Kidney epithelial cell (primary cell): ENCODE measurements at regions not wholly inside any gene's neighbourhood (a gene's known extent, or its start where the extent isn't known, plus 50 kb on each side); places are given as distances from the start of the nearest gene placed in this dataset.
"Not testable (repeated sequence)": the region's sequence is repeated elsewhere in the genome, so short reads cannot be mapped to it uniquely, and the experiment has no call there.

Source experiments
- DNase-seq: peaks from one replicate; pipeline ENCODE4 v3.0.0-alpha.2; 2010; ENCODE audit warnings: low read depth
- H3K27me3 ChIP-seq: 2 replicates; pipeline ENCODE4 v1.6.0; 2011; ENCODE audit warnings: low read length; ENCODE audit not compliant: control insufficient read depth, insufficient read depth
- H3K36me3 ChIP-seq: 2 replicates; pipeline ENCODE4 v1.5.1; 2011; ENCODE audit warnings: low read length; ENCODE audit not compliant: control insufficient read depth, insufficient read depth
- H3K4me3 ChIP-seq: 2 replicates; pipeline ENCODE4 v1.5.1; 2011; ENCODE audit warnings: low read depth, mild to moderate bottlenecking, control low read depth, low read length
- TF ChIP-seq, protein P1 (sequence below): IDR thresholded peaks from 2 replicates; pipeline ENCODE4 v1.5.1; 2011; ENCODE audit warnings: mild to moderate bottlenecking, moderate library complexity, low read length, control low read depth, inconsistent platforms; ENCODE audit not compliant: insufficient read depth, poor library complexity, severe bottlenecking

DNA sequence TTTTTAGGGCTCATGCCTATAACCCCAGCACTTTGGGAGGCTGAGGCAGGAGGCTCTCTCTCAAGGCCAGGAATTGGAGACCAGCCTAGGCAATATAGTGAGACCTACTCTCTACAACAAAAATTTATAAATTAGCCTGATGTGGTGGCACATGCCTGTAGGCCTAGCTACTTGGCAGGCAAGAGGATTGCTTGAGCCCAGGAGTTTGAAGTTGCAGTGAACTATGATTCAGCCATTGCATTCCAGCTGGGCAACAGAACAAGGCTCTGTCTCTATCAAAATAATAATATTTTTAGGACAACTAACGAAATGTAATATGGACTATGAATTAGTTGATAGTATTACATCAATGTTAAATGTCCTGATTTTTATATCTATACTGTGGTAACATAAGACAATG lies 68.8 kb upstream of the ARID1A start:
- Histone ChIP-seq H3K36me3 (no peaks in the 10 kb centered on the region), H3K27me3 (no peaks in the 10 kb centered on the region), H3K4me3 (no peak overlapping the region)
- TF ChIP-seq, protein P1, sequence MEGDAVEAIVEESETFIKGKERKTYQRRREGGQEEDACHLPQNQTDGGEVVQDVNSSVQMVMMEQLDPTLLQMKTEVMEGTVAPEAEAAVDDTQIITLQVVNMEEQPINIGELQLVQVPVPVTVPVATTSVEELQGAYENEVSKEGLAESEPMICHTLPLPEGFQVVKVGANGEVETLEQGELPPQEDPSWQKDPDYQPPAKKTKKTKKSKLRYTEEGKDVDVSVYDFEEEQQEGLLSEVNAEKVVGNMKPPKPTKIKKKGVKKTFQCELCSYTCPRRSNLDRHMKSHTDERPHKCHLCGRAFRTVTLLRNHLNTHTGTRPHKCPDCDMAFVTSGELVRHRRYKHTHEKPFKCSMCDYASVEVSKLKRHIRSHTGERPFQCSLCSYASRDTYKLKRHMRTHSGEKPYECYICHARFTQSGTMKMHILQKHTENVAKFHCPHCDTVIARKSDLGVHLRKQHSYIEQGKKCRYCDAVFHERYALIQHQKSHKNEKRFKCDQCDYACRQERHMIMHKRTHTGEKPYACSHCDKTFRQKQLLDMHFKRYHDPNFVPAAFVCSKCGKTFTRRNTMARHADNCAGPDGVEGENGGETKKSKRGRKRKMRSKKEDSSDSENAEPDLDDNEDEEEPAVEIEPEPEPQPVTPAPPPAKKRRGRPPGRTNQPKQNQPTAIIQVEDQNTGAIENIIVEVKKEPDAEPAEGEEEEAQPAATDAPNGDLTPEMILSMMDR = no peak
- peak; percentile 10 for DNase-seq

DNA sequence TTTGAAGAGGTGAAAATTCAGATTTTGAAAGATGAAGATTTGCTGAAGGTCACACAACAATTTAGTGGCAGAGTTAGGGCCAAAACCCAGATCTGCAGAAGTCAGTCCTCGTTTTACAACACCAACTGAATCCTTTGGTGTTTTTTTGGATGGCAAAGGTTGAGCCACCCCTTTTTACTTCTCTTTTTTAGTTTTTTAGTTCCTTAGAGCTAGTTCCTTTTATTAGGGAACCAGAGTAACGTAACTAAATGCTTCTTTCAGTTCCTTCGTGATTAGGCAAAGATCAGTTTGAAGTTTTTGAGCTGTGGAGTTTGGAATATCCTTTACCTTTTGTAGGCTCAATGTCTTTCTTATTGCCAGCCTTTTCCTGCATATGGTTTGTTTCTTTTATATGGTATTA lies 67.9 kb upstream of the ARID1A start:
- TF ChIP-seq, protein P1 = no peak
- H3K27me3 ChIP-seq = no peaks in the 10 kb centered on the region
- DNase-seq = no peak
- H3K36me3 ChIP-seq = no peaks in the 10 kb centered on the region
- H3K4me3 ChIP-seq = no peak overlapping the region

- TF ChIP-seq, protein P1 = no peak
- Histone ChIP-seq H3K36me3 (no peaks in the 10 kb centered on the region), H3K27me3 (no peaks in the 10 kb centered on the region), H3K4me3 (no peak overlapping the region)
- no peak for DNase-seq
Measured at GRCh38 chr1:26630634-26631033, 65.2 kb upstream of the ARID1A start.

DNA sequence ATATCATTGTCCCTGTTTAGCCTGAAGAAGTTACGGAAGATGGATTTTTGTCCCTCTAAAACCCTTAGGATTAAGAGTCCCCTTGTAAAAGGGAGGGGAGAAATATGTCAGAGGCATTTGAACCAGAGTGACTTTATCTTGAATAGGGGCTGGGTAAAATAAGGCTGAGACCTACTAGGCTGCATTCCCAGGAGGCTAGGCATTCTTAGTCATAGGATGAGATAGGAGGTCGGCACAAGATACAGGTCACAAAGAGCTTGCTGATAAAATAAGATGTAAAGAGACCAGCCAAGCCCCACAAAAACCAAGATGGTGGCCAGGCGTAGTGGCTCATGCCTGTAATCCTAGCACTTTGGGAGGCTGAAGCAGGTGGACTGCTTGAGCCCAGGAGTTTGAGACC lies 60.0 kb upstream of the ARID1A start:
- H3K27me3 ChIP-seq, DNase-seq, H3K36me3 ChIP-seq, H3K4me3 ChIP-seq: not testable (repeated sequence)

DNA sequence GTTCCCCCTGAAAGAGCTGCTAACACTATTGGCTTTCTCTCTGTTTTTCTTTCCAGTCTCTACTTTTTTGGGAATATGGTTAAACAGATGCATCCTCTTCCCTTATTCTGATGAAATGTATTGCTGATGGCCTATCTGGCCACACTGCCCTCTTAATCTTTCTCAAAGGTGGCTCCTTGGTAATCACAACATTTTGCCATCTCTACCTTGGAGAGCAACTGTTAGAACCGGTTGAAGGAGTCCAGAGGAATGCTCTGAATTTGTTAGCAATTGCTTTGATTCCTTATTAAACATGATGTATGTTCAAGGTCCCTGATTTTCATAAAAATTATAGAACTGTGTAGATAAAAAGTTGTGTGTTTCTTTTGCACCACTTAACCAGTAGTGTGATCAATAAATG lies 50.1 kb upstream of the ARID1A start:
- no peaks in the 10 kb centered on the region for H3K27me3 ChIP-seq
- DNase-seq = no peak
- H3K36me3 ChIP-seq = no peaks in the 10 kb centered on the region
- H3K4me3 ChIP-seq = no peak overlapping the region
- TF ChIP-seq, protein P1 = no peak
